ENCODE measurements at regions not wholly inside any gene's neighbourhood (a gene's known extent, or its start where the extent isn't known, plus 50 kb on each side); places are given as distances from the start of the nearest gene placed in this dataset.

GRCh38 chr18:24658302-24658701 lies 197.9 kb downstream of the HRH4 start:
- H3K14ac ChIP-seq (ENCODE audit: insufficient read length), result no peak overlapping the region
- no peak overlapping the region for H3K4me3 ChIP-seq (ENCODE audit: extremely low read depth in 1 of 4, insufficient read depth in 2 of 4, low read depth in 3 of 4, low read length in 4 of 4)
- H3K4me1 ChIP-seq (replicated peaks in 1 of 4; ENCODE audit: control insufficient read depth in 3 of 4, insufficient read depth in 4 of 4, low read length in 3 of 4), result no peaks in the 10 kb centered on the region
- H3K79me1 ChIP-seq (ENCODE audit: low read depth, low read length), result no peaks in the 10 kb centered on the region
- H2BK20ac ChIP-seq (ENCODE audit: low read length), result no peak overlapping the region
- no peak overlapping the region for H2BK5ac ChIP-seq (ENCODE audit: low read depth, low read length)
- ChIA-PET POLR2A (ENCODE audit: partially characterized antibody) (no interaction called here), CTCF (ENCODE audit: partially characterized antibody) (no interaction called here)
- H3K23me2 ChIP-seq (ENCODE audit: low read depth, low read length), result no peaks in the 10 kb centered on the region; the same call in 1 of the 2 replicates
- H3K18ac ChIP-seq (ENCODE audit: extremely low read depth, low read length), result no peak overlapping the region
- DNase-seq (ENCODE audit: low read depth in 1 of 2, low spot score in 2 of 2), result no peak
- no peak overlapping the region for H3K9ac ChIP-seq (replicated peaks in 1 of 4; ENCODE audit: extremely low read depth in 1 of 4, low read depth in 3 of 4, low read length in 3 of 4)
- no peak overlapping the region for H2BK12ac ChIP-seq (ENCODE audit: low read depth, low read length)
- no peak overlapping the region for H3K4me2 ChIP-seq (ENCODE audit: insufficient read depth in 1 of 2, low read depth in 2 of 2, low read length in 2 of 2)
- H2BK15ac ChIP-seq (ENCODE audit: low read length), result no peak overlapping the region
- no peak overlapping the region for H3K4ac ChIP-seq (replicated peaks; ENCODE audit: insufficient read length, low read depth, low read length)
- H3K36me3 ChIP-seq (ENCODE audit: control insufficient read depth in 2 of 4, insufficient read depth in 4 of 4, low read length in 3 of 4), result no peaks in the 10 kb centered on the region
- no peak for FAIRE-seq
- no peaks in the 10 kb centered on the region for H3K9me3 ChIP-seq (ENCODE audit: insufficient read depth in 2 of 2, low read depth in 1 of 2, low read length in 1 of 2)
- H3K27ac ChIP-seq (ENCODE audit: low read depth, low read length), result no peak overlapping the region
- H2AFZ ChIP-seq (ENCODE audit: low read length), result no peak overlapping the region
- H2BK120ac ChIP-seq (replicated peaks; ENCODE audit: low read depth, low read length), result no peak overlapping the region
- H3K27me3 ChIP-seq (replicated peaks in 1 of 4; ENCODE audit: control insufficient read depth in 3 of 4, extremely low read depth in 1 of 4, insufficient read depth in 3 of 4, low read length in 3 of 4), result no peaks in the 10 kb centered on the region; a peak in 1 of 7 replicates
- no peak overlapping the region for H4K5ac ChIP-seq (ENCODE audit: insufficient read length, low read depth, low read length)
- 87% methylated on average over 1 of the region's 1 CpG; no CpG with 5 or more reads in 1 of the 2 experiments for WGBS, 2 experiments (ENCODE audit: extremely low coverage in 1 of 2, insufficient coverage in 1 of 2, insufficient read length in 1 of 2, insufficient replicate concordance in 2 of 2, low coverage in 1 of 2, low lambda C conversion rate in 2 of 2, missing lambda C conversion rate in 1 of 2)
- H3K23ac ChIP-seq (ENCODE audit: insufficient read length), result no peak overlapping the region
- H3K56ac ChIP-seq (replicated peaks; ENCODE audit: insufficient read length, low read depth, low read length), result no peak overlapping the region
- TF ChIP-seq TAF1 (IDR thresholded peaks at IDR 0.05; ENCODE audit: low read depth, low read length) (no peak), RBBP5 (IDR thresholded peaks at IDR 0.05; ENCODE audit: borderline replicate concordance, low read depth, low read length) (no peak), RXRA (IDR thresholded peaks at IDR 0.05; ENCODE audit: insufficient read depth, low read depth, low read length) (no peak), BACH1 (IDR thresholded peaks at IDR 0.05; ENCODE audit: low read length) (no peak)
- H2AK5ac ChIP-seq (ENCODE audit: low read depth, low read length), result no peak overlapping the region
- no peak overlapping the region for H4K91ac ChIP-seq (replicated peaks; ENCODE audit: insufficient read length, low read length)
- no peak overlapping the region for H4K8ac ChIP-seq (ENCODE audit: extremely low read depth, insufficient read depth, low read length)
- no peaks in the 10 kb centered on the region for H4K20me1 ChIP-seq (replicated peaks in 1 of 2; ENCODE audit: control insufficient read depth in 1 of 2, insufficient read depth in 2 of 2, low read length in 2 of 2)
- no peaks in the 10 kb centered on the region for H3K79me2 ChIP-seq (ENCODE audit: control insufficient read depth in 1 of 2, insufficient read depth in 2 of 2, low read length in 2 of 2)
